Gastrocnemius medialis (tissue), 4 donors: ENCODE measurements at regions not wholly inside any gene's neighbourhood (a gene's known extent, or its start where the extent isn't known, plus 50 kb on each side); places are given as distances from the start of the nearest gene placed in this dataset.

ENCODE experiments used
- CTCF ChIP-seq, 5 experiments: fragments of 450-650 bp in 3 of 5; fragments of 200-600 bp in 2 of 5; sonication (generic) in 2 of 5; IDR thresholded peaks in 4 of 5; conservative IDR thresholded peaks in 1 of 5; 1 replicate in 4 of 5; 2 replicates in 1 of 5; pipeline ENCODE4 v1.5.1; 2016 to 2019; ENCODE audit warnings: antibody characterized with exemption in 5 of 5, mild to moderate bottlenecking in 3 of 5, moderate library complexity in 3 of 5
- POLR2A ChIP-seq, 2 donors: fragments of 450-650 bp; IDR thresholded peaks; one replicate each; pipeline ENCODE4 v1.6.1; 2017; ENCODE audit warnings: antibody characterized with exemption in 2 of 2, mild to moderate bottlenecking in 2 of 2, moderate library complexity in 2 of 2

- TF ChIP-seq POLR2A (IDR thresholded peaks at IDR 0.05) (no peak), CTCF (IDR thresholded peaks at IDR 0.05 in 4 of 5, conservative IDR thresholded peaks at IDR 0.05 in 1 of 5) (no peak)
Observed at GRCh38 chr2:150677551-150677950, 190.1 kb upstream of the RND3 start.
